ENCODE measurements at regions not wholly inside any gene's neighbourhood (a gene's known extent, or its start where the extent isn't known, plus 50 kb on each side); places are given as distances from the start of the nearest gene placed in this dataset.
A peak's percentile ranks its signal among the peaks of the same experiment; 100 is the strongest.

GRCh38 chr4:58510652-58511051, 1400.5 kb upstream of the IGFBP7 start:
- Histone ChIP-seq H3K27me3 (replicated peaks in 1 of 2; ENCODE audit: control insufficient read depth in 2 of 2, insufficient read depth in 2 of 2, low read length in 1 of 2) (no peaks in the 10 kb centered on the region), H4K20me1 (ENCODE audit: control insufficient read depth, insufficient read depth) (no peaks in the 10 kb centered on the region), H3K9ac (ENCODE audit: control insufficient read depth, insufficient read depth, low read length) (no peak overlapping the region), H3K79me2 (ENCODE audit: control insufficient read depth, insufficient read depth, low read length) (no peaks in the 10 kb centered on the region), H3K4me3 (no peak overlapping the region), H3K9me3 (replicated peaks; ENCODE audit: control insufficient read depth, insufficient read depth, low read length) (no peaks in the 10 kb centered on the region), H3K4me1 (ENCODE audit: control insufficient read depth, insufficient read depth, low read length) (no peaks in the 10 kb centered on the region), H3K36me3 (ENCODE audit: control insufficient read depth in 2 of 2, insufficient read depth in 2 of 2, low read length in 1 of 2) (no peaks in the 10 kb centered on the region), H3K4me2 (ENCODE audit: control insufficient read depth, insufficient read depth) (no peak overlapping the region), H2AFZ (ENCODE audit: control insufficient read depth, low read depth, low read length) (no peak overlapping the region), H3K27ac (ENCODE audit: control insufficient read depth, insufficient read depth) (no peak overlapping the region)
- ChIA-PET RAD21 (ENCODE audit: unreplicated experiment) (no interaction called here), CTCF (interaction anchor here (0.8 kb wide), 1 partner anchor 1696 kb away, joined by 3 read pairs; no protein-coding TSS in a partner anchor), SMC1A (ENCODE audit: uncharacterized antibody, unreplicated experiment) (no interaction called here), POLR2A (no interaction called here)
- peak; percentile 22; the same call in 1 of the 2 replicates for TF ChIP-seq ATF7 (IDR thresholded peaks at IDR 0.05; ENCODE audit: low read depth)
- TF ChIP-seq CEBPB (IDR thresholded peaks at IDR 0.05; ENCODE audit: borderline replicate concordance in 1 of 2, low read depth in 2 of 2, low read length in 2 of 2) = no peak
- no TSS peak for BruUV-seq (replicated peaks)
- in situ Hi-C loops (cut with MboI) (no loop called here), intact Hi-C loops (cut with micrococcal nuclease; ENCODE audit: unreplicated experiment) (no loop called here)
- DNase-seq (ENCODE audit: low read depth, low spot score) (no peak), ATAC-seq (no peak), FAIRE-seq (no peak)
- WGBS (ENCODE audit: insufficient coverage, insufficient replicate concordance, low lambda C conversion rate, missing lambda C conversion rate) = 19% methylated on average over 2 of the region's 2 CpGs

- H4K20me1 ChIP-seq (ENCODE audit: control insufficient read depth, insufficient read depth) = no peaks in the 10 kb centered on the region
- no peak overlapping the region for H3K4me2 ChIP-seq (ENCODE audit: control insufficient read depth, insufficient read depth)
- POLR2A ChIA-PET = no interaction called here
- no peaks in the 10 kb centered on the region for H3K79me2 ChIP-seq (ENCODE audit: control insufficient read depth, insufficient read depth, low read length)
- H3K9ac ChIP-seq (ENCODE audit: control insufficient read depth, insufficient read depth, low read length) = no peak overlapping the region
- intact Hi-C loops (cut with micrococcal nuclease; ENCODE audit: unreplicated experiment) (no loop called here), in situ Hi-C loops (cut with MboI) (no loop called here)
- H3K27ac ChIP-seq (ENCODE audit: control insufficient read depth, insufficient read depth) = no peak overlapping the region
- ATAC-seq (no peak), FAIRE-seq (no peak), DNase-seq (ENCODE audit: low read depth, low spot score) (no peak)
- H3K9me3 ChIP-seq (replicated peaks; ENCODE audit: control insufficient read depth, insufficient read depth, low read length) = no peaks in the 10 kb centered on the region
- H2AFZ ChIP-seq (ENCODE audit: control insufficient read depth, low read depth, low read length) = no peak overlapping the region
- no peak overlapping the region for H3K4me3 ChIP-seq
- no peaks in the 10 kb centered on the region for H3K36me3 ChIP-seq (ENCODE audit: control insufficient read depth in 2 of 2, insufficient read depth in 2 of 2, low read length in 1 of 2)
- 29% methylated on average over 4 of the region's 4 CpGs for WGBS (ENCODE audit: insufficient coverage, insufficient replicate concordance, low lambda C conversion rate, missing lambda C conversion rate)
- no TSS peak for BruUV-seq (replicated peaks)
- H3K4me1 ChIP-seq (ENCODE audit: control insufficient read depth, insufficient read depth, low read length) = no peaks in the 10 kb centered on the region
- SMC1A ChIA-PET (ENCODE audit: uncharacterized antibody, unreplicated experiment) = no interaction called here
- no peak for TF ChIP-seq GABPA (IDR thresholded peaks at IDR 0.05; ENCODE audit: low read depth)
- TF ChIP-seq SMAD5 (IDR thresholded peaks at IDR 0.05; ENCODE audit: low read depth) = no peak
- TF ChIP-seq ZNF622 (IDR thresholded peaks at IDR 0.05) = no peak
- TF ChIP-seq HDAC2 (IDR thresholded peaks at IDR 0.05) = no peak
- TF ChIP-seq TCF7 (IDR thresholded peaks at IDR 0.05; ENCODE audit: borderline replicate concordance) = no peak
- no peak for TF ChIP-seq RCOR1 (conservative IDR thresholded peaks at IDR 0.05; ENCODE audit: low read depth, low read length)
- TF ChIP-seq WRNIP1 (IDR thresholded peaks at IDR 0.05; ENCODE audit: borderline replicate concordance, low read depth, low read length) = no peak
- TF ChIP-seq TAF1 (IDR thresholded peaks at IDR 0.05; ENCODE audit: borderline replicate concordance, low read depth, low read length) = no peak
- TF ChIP-seq ETV6 (conservative IDR thresholded peaks at IDR 0.05 in 1 of 2, IDR thresholded peaks at IDR 0.05 in 1 of 2; ENCODE audit: borderline replicate concordance in 1 of 2, low read depth in 1 of 2) = no peak
- no peak for TF ChIP-seq MAX (IDR thresholded peaks at IDR 0.05; ENCODE audit: low read depth, low read length)
- no peak for TF ChIP-seq ZNF384 (IDR thresholded peaks at IDR 0.05; ENCODE audit: borderline replicate concordance, low read depth, low read length)
- no peak for TF ChIP-seq MEF2A (IDR thresholded peaks at IDR 0.05; ENCODE audit: insufficient read depth, low read depth, low read length)
- no peak for TF ChIP-seq CUX1 (IDR thresholded peaks at IDR 0.05; ENCODE audit: insufficient replicate concordance, low read depth, low read length)
- H3K27me3 ChIP-seq (replicated peaks in 1 of 2; ENCODE audit: control insufficient read depth in 2 of 2, insufficient read depth in 2 of 2, low read length in 1 of 2) = no peaks in the 10 kb centered on the region
- RAD21 ChIA-PET (ENCODE audit: unreplicated experiment) = no interaction called here
- CTCF ChIA-PET = no interaction called here
These were observed 1396.9 kb upstream of the IGFBP7 start for GRCh38 chr4:58507079-58507478.

All from GM12878 (cell line).